GM18511 (cell line): ENCODE measurements at regions not wholly inside any gene's neighbourhood (a gene's known extent, or its start where the extent isn't known, plus 50 kb on each side); places are given as distances from the start of the nearest gene placed in this dataset.

Experiments used
- ATAC-seq: cut with Tn5 transposase; IDR thresholded peaks from one replicate; pipeline ENCODE4 v1.9.1; 2021; ENCODE audit warnings: mild to moderate bottlenecking, moderate library complexity; ENCODE audit not compliant: unreplicated experiment

- ATAC-seq = no peak
These were observed 1330.1 kb upstream of the PIK3C3 start for GRCh38 chr18:40624959-40625358.

- ATAC-seq = no peak
These were observed 1341.3 kb upstream of the PIK3C3 start for GRCh38 chr18:40613721-40614120.

DNA sequence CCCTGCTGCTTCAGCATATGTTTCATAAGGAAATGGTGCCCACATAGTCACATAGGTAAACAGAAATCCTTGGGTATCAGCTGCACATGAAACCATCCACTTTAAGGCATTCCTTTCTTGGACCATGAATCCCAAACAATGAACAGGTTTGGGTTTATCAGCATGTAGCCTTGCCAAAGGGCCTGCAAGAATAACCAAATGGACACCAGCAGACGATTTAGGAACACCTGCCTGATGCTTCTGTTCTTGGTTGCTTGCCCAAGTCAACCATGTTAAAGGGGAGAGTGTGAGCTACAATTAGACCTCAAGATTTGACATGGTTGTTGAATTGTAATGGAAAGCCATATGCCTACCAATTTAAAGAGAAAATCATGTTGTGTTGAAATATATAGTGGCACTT lies 1342.7 kb upstream of the PIK3C3 start:
- no peak for ATAC-seq

GRCh38 chr18:40608226-40608625 lies 1346.8 kb upstream of the PIK3C3 start:
- no peak for ATAC-seq

GRCh38 chr18:40607542-40608148 lies 1347.4 kb upstream of the PIK3C3 start:
- no peak for ATAC-seq

GRCh38 chr18:40606996-40607395 lies 1348.0 kb upstream of the PIK3C3 start:
- no peak for ATAC-seq

DNA sequence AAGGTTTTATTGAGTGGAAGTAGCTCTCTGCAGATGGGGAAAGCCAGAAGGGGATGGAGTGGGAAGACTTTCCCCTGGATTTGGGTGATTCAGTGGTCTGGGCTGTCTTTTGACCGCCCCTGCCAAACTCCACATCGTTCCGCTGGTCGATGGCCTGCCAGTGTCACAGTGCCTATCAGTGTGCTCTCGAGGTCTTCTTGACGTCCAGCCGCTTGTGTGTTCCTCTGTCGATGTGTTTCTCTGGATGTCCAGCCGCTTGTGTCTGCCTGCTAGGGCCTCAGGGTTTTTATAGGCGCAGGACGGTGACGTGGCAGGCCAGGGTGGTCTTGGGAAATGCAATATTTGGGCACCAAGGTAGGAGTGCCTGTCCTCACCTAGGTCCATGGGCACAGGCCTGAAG lies 1371.4 kb upstream of the PIK3C3 start:
- ATAC-seq = no peak

- ATAC-seq = no peak
These were observed 1372.9 kb upstream of the PIK3C3 start for GRCh38 chr18:40582105-40582504.

- no peak for ATAC-seq
These were observed 1377.1 kb upstream of the PIK3C3 start for GRCh38 chr18:40577981-40578365.

DNA sequence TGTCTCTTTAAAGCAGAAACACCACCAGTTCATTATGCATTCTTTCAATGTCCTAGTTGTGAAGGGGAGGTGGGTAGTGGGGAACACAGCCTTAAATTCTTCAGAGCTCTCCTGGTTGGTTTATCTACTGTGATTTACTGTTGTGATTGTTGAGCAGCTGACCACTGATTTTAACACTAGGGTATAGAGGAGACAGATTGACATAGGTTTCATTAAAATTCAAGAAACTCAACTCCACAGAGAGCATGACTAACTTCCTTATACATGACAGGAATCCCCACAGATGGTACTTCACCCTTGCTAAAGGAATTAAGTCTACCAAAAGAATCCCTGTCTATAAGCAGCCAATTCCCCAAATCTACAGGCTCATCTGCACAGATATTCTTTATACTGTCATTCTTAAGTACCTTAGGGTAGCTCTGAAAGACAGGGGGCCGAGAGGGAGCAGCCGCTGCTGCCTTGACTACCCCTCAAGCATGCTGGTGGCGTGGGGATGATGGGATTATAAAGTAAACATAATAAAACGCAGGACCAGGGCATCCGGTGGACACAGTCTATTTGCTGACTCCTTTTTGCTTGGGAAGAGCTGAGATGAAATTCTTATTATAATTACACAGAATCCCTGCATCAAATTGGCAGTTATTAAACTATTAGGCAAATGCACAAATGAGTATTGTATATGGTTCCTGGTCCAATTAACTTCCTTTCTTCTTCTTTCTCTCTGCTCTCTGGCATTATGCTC lies 1377.6 kb upstream of the PIK3C3 start:
- ATAC-seq = no peak

- ATAC-seq = no peak
These were observed 1378.4 kb upstream of the PIK3C3 start for GRCh38 chr18:40576507-40577115.

DNA sequence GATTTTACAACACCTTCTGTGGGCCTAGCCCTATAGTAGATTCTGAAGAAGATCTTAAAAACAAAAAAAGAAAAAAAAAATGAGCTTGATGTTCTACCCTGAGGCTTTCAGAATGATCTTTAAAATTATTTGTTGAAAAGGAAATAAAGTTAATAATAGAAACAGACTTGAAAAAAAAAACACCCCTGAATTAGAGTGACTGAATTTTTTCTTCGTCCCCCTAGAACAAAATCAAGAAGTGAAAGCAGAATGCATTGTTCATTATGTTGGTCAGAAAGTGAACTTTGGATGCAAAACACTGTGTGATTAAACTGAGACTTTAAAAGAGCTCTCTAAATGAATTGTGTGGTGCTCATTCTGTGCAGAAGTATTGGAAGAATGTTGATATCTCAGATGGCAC lies 1384.4 kb upstream of the PIK3C3 start:
- no peak for ATAC-seq

- ATAC-seq = no peak
These were observed 1385.4 kb upstream of the PIK3C3 start for GRCh38 chr18:40569605-40570004.

DNA sequence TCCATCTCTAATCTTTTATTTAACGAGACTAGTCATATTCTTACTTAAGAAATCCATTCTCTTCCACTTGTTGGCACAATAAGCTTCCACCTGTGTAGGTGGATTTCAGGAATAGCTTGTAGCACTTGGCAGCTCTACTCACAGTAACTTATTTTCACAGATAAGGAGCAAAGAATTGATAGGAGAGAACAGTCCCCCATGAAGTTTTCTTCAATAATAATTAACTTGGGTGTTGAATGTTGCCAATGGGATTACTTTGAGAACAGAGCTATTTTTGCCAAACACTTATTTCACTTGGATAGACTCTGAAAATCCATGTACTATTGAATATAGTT lies 1388.6 kb upstream of the PIK3C3 start:
- ATAC-seq = no peak

DNA sequence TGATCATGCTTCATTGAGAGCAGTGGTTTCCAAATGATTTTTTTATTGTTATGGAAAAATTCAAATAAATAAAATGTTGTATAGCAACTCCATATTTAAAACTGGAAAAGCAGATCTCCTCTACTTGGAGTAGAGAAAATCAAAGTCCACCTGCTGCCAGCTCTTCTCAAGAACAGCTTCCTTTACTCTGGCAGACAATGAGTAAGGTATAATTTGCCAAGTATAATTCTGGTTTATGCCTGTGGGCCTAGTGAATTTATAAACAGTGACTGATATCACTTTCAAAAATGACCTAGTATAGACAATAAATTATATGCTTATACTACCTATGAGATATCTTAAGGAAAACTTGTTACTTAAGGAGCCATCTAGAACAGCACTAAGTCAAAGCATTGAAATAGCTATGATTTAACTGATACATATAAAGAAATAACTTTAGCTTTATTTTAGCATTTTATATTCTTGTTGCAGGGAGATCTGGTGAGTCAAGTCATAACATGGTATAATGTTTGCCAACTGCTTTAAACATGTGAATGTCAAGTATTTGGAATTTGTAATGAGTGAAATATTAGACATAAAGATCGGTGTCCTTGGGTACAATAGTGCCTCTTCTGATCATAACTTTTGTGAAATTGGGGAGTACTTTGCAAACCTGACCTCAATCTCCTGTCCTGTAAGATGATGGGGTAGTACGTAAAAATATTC lies 1389.1 kb upstream of the PIK3C3 start:
- no peak for ATAC-seq

DNA sequence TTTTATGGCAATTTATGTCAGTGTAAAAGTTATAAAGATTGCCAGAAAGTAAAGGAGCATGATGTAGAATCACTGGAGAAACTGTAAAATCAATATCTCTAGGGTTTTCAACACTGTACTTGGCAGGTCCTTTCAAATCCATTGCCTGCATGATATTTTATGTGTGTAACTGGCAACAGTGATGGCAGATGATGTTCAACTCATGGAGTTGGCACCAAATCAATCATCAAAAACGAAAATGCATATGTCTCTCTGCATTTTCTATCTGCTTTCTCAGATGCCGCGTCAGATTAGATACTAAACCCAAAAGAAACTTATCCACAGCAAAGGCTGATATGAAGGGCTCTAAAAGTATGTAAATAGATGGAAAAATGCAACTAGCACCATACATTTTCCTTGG lies 1395.5 kb upstream of the PIK3C3 start:
- no peak for ATAC-seq

DNA sequence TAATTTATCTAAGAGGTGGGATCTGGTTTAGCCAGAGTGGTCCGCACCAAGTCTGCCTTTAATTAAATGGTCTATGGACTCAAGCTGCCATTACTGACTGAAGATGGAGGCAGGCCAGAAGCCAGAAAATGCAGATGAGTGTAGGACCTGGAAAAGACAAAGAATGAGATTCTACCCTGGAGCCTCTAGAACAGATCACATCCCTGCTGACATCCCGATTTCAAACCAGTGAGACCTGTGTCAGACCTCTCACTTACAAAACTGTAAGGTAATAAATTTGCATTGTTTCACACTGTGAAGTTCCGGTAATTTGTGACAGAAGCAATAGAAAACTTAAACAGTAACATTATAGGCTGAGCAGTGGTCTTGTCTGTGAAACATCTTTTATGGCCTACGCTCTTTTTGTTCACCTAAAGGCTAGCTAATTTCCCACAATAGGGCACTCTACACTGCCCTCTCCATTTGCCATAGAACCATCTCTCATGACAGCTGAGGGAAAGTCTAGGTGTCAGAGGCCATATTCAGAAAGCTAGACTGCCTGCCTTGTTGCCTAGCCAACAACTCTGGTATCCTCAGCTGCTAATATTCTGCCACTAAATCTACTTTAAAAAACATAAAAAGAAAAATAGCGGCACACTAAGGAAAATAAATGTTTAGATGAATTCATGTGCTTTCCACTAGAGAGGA lies 1396.2 kb upstream of the PIK3C3 start:
- no peak for ATAC-seq

DNA sequence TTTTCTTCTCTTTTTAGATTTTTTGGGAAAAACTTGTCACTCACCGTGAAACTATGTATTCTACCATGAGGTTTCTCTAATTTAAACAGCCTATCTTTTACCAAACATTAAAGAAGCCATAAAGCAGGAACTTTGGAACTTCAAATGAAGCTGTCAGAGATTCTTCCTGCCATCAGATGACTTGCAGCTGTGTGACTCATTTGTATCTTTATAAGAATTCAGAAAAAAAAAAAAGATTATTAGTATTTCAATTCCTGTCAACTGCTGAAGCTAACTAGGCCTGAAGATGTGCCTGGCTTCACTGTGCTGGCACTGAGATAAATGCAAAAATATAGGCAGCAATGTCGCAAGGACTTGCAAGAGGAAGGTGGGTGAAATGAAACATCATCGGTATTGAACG lies 1399.1 kb upstream of the PIK3C3 start:
- ATAC-seq = no peak

- no peak for ATAC-seq
These were observed 1402.0 kb upstream of the PIK3C3 start for GRCh38 chr18:40553029-40553428.

GRCh38 chr18:40546875-40547274 lies 1408.2 kb upstream of the PIK3C3 start:
- ATAC-seq = no peak

GRCh38 chr18:40534723-40535122 lies 1420.3 kb upstream of the PIK3C3 start:
- no peak for ATAC-seq
